NCI-H128 (cell line): ENCODE measurements at regions not wholly inside any gene's neighbourhood (a gene's known extent, or its start where the extent isn't known, plus 50 kb on each side); places are given as distances from the start of the nearest gene placed in this dataset.

Experiments
- DNase-seq: peaks from one replicate; lab custom pipeline; 2025; ENCODE audit not compliant: unreplicated experiment; lab: John Stamatoyannopoulos, UW

DNA sequence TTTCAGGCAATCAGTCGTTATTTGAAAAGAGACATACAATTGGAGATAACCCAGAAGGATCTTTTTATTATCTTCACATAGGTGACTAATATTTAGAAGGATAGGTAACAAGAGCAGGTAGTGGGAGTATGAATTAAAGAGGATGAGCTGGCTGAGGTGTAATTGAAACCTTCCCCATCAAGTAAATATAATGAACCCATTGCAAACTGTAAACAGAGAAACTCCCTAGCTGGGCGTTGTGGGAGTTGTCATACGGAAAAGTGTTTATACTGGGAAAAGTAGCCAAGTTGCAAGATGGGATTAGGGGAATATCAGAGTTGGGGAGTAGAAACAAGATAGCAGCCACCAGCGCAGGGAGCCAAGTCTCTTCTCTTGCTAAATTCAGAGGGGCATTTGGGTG lies 448.4 kb downstream of the COG6 start:
- DNase-seq: no peak

DNA sequence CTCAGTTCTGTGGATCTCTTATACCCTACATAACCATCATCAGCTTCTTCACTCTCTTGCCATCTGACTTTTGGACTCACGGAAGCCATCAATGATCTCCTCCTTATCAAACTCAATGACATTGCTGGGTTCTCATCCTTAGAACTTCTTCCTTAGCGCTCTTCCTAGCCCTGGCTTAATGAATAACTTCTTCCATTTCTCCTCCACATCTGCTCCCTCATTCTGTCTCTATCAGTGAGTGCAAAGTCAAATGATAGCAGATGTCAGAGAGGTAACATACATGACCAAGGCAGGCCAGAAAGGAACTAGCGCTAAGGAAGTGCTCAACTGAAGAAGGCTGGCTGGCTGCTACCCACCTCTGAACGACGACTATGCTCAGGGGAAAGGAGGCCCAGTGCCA lies 449.8 kb downstream of the COG6 start:
- DNase-seq: no peak

DNA sequence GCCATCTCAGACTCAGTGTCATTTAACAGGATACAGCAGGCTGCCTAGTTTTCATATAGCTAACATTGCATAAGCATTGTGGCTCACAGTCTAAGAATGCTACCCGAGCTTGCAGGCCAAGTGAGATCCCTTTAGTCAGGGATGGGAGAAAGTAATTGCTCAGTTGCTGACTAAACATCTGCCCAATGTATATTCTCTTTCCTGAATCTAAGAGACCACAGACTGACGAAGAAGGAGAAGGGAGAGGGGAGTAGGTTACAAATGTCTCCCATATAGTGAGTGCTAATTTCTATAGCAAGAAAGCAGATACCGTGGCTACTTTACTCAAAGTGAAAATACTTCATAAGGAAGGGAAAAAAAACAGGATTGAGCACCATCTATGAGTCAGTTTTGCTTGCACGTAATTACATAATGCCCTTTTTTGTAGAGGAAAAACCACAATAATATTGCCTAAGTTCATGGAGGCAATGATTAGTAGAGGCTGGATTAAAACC lies 453.9 kb downstream of the COG6 start:
- DNase-seq: no peak

DNA sequence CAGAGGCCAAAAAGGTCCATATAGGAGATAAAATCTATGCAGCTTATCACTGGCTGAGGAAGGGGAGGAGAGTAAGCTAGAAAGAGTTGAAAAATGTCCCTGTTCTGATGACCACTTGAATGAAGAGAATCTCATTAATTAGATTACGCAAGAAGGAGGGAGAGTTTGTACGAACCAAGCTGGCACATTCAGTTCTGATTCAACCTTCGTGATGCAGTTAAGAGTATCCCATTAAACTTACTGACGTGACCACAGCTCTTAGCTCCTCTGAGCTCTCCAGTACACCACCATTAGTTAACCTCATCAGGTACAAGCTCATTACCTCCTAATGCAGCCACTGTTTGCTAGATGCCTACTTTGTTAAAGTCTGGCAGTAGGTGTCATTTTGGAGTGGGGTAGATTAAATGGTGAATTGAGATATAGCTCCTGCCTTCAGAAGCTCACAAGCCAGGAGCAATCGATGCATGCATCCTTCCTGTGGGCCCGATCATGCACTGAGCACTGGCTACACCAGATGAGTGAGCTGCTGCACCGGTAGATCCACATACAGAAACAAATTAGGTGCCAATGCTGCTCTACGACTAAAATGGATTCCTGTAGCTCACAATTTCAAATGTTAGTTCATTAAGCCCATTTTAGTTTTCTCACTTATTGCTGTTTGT lies 458.3 kb downstream of the COG6 start:
- DNase-seq: no peak

DNA sequence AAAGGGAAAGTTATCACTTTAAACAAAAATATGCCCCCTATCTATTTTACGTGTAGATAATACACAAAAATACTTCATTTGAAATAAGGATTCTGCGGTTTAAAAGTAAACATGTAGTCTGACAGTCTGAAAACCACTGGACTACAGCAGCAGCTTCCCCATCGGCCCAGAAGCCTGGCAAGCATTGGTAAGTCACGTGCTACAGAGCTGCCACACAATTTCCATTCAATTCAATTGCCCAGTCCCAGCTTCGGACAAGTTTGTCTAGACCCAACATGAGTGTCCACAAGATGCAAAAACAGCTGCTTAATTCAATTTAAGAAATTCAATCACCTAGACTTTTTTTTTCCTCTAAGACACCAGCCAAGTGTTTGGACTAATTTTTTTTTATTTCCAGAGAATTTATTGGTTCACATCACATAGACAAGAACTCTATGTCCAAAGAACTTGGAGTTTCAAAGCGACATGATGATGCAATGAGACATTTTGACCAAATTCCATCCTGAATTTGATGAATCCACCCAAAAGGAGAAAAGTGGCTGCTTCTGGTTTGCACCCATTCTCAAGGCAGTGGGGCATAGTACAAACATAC lies 458.9 kb downstream of the COG6 start:
- no peak for DNase-seq

DNA sequence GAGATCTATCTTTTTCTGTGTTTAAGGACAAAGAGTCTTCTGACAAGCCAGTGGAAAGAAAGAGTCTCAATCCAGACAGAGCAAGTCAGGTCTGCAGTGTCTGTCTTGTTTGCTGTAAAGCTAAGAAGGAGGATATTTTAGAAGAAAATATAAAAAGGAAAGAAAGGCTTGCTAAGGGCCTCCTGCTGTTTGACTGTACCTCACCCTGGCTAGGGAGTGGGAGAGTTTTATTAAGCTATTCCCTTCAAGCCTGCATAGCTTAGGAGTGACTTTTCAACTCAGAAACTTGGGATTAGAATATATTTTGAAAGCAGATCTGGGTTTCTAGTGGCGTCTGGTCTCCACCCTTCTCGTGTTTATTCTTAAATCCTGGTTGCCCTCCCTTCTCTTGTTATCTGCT lies 460.0 kb downstream of the COG6 start:
- DNase-seq: no peak

DNA sequence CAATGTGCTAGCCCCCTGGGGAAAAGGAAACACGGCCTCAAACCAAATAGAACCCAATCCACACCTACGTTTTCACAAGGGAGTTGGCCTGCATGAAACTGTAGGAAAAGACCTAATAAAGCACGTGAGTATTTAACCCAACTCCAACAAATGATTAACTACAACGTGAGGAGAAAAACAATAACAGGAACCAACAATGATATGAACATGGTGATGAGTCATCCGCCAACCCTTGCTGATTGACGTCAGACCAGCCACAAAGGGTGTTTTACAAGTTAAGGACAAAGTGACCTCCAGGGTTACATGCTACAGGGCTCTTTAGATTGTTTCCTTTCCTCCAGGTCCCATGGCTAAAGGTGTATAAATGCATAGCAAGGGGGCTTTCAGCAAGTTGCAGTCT lies 460.5 kb downstream of the COG6 start:
- no peak for DNase-seq

DNA sequence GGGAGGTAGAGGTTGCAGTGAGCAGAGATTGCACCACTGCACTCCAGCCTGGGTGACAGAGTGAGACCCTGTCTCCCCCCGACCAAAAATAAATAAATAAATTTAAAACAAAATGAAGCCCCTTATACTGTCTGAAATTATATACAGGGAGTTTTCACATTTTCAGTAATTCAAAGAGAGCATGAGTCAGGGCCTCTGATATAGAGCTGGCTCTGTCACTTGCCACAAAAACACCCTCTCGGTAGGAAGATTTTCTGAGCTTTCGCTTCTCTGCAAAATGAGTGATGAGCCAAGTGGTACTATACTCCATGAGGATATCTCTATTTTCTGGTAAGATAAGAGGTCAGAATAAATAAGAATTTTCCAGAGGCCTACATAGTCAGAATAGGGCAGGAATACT lies 462.9 kb downstream of the COG6 start:
- no peak for DNase-seq

DNA sequence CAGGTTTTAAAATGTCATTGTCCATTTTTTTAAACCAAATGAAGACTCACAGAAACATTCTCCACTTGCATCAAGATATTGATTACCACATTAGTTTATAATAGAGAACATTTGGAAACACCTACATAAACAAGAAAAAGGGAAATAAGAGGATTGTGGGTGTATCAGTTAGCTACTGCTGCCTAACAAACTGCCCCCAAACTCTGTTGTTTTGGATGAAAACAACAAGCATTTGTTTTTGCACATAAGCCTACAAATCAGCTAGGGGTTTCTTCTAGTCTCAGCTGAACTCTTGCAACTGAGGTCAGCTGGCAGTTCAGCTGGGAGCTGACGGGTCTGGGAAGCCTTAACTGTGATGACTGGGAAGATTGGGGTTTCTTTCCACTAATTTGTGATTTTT lies 464.4 kb downstream of the COG6 start:
- DNase-seq: no peak

DNA sequence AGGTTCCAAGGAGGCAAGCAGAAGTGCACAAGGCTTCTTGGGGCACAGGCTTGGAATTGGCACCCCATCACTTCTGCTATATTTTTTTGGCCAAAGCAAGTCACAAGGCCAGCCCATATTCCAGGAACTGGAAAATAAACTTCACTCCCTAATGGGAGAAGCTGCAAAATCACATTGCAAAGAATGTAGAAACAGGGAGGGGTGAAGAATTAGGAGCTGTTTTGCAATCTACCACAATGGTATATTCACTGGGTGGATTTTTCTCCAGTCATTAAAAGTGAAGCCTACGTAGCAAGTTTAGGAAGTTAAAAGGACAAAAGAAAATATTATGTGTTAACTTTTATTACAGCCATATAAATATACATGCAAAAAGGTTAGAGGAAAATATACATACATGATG lies 464.8 kb downstream of the COG6 start:
- DNase-seq: no peak

DNA sequence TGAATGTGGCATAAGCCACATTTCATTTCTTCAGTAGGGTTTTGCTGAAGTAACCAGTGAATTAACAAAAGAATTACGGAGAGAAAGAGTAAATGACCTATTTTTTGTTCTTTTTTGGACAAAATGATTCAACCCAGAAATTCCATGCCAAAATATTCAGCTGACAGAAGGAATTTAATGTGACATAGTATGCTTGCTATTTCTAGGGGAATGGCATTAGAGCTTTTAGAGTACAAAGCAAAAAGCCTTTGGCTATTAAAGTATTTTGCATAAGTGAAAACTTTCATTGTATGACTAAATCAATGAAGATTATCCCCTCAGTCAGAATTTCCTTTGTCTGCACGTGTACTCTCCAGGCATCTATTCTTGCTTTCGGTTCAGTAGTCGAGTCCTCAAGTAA lies 465.3 kb downstream of the COG6 start:
- no peak for DNase-seq

DNA sequence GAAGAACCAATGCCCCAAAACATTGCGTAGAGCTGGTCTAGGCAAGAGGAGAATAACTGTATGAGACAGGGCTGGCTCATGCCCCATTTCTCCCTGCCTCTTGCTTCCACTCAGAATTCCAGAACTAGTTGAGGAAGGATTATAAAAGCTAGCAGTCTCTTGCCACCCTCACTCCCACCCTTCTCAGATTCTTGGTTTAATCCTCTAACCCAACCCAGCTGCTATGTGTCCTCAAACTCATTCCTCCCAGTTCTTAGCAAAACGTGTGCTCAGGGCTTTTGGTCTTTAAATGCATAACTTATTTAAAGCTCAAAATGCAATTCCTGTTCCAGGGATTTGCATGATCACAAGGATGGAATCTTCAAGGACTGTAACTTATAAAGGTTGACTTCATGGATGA lies 466.3 kb downstream of the COG6 start:
- DNase-seq: no peak

DNA sequence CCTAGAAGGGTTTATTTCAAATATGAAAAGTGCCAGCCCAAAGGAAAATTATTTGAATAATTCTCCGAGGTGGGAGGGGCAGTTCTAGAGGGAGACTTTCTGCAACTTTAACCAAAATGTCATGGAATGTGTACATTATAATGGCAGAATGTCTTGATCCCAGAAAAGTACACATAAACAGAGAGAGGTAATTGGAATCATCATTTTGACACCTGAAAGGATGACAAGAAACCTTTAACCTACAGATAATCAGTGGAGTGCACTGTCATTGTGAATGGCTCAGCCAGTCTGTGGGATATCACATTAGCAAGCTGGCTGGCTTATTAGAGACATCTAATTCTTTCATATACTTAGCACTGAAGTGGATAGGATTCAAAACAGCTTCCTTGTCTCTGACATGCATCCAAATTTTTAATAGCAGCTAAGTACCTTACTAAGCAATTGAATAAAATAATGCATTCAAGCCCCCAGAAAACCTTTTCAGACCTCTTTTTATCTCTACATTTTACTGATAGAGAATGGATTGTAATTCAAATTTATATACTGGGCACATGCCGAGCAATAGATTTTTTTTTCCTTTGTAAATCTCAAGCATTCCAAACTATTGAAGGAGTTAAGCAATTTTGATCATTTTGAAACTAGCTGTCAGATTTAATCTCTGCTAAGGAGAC lies 468.6 kb downstream of the COG6 start:
- DNase-seq: peak; percentile 6

DNA sequence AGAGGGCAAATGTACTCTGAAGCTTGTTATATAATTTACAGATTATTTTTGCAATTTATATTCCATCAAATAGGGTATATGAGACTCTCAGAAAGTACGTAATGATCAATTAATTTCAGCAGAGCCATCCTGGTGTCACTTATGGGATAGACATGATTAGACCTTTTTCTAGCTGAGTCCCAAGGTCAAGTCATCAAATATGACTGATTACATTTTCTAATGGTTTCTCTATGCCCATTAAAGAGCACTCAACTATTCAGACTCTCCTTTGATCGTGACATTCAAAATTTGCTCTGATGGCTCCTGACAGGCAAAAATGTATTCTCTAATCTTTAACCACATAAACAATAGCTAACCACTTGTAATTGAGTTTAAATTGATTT lies 469.2 kb downstream of the COG6 start:
- DNase-seq: peak; percentile 2

DNA sequence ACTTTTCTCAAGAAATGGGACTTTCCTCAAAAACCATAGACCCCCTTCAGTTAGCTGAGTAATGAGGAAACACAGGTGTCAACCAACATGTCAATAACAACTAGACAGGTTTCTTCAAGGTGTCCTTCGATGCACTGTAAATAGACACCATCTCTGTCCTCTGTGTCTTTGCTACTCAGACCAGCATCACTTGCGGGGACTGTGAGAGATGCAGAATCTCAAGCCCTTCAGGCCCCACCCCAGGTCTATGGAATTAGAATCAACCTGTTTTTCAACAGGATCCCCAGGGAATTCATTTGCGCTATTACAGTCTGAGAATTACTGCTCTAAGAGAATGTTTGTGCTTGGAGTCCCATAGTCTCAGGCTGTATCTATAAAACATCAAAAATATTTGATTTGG lies 469.9 kb downstream of the COG6 start:
- DNase-seq: no peak

DNA sequence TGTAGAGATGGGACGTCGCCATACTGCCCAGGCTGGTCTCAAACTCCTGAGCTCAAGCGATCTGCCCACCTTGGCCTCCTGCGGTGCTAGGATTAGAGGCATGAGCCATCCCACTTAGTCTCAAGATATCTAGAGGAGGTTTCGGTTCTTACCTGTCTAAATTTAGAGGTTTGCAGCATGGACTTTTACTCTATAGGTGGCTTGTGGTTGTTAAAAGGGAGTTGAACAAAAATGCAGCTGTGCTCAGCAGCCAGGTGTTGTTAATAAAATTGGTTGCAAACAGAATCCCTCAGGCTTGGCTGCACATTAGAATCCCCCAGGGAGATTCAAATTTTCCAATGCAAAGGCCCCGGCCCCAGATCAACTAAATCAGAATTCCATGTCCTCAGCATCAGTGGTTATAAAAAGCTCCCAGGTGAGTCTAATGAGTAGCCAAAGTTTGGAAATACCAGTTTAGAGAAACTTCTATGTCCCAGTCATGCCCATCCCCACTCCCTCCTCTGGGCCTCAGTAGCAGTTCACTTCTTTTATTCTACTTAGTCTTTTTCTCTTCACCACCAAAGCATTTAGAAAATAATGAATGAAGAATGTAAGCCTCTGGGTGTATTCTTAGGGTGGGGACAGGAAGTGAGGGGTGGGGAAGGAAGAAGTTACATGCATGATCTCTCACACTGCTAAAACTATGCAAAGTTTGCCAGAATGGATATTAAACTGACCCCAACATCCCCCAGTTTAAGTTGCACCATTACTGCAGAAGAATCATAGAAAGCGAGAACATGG lies 471.0 kb downstream of the COG6 start:
- no peak for DNase-seq

DNA sequence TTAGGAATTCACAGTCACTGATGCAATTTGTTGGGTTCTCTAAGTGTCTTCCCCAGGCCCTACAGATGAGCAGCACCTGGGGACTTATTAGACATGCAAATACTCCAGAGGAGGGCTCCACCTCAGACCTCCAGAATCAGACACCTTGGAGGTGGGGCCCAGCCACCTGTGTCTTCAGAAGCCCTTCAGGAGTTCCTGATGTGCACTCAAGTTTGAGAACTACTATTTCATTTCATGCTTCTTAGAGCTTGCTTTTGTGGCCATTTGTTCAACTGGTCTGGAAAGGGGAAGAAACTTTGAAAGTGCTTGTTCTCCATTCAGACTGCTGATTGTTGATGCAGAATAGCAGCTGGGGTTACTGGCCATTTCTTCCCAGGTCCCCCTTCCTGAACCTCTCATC lies 472.0 kb downstream of the COG6 start:
- DNase-seq: no peak

DNA sequence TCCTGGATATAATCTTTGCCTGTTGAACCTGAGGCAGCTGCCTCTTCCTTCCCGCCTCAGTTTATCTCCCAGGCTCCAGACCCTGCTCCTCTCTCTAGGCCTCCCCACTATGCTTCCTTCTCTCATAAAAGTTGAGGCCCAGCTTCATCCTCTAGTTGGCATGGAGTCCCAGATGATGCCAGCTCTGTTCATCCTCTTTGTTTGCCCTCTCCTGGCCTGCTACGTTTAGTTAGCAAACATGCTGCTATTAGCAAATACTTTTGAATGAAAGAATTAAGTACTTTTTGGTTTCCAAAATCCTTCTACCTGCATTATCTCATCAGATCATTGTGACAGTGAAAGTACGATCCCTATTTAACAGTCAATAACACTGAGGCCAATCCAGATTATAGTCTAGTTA lies 472.5 kb downstream of the COG6 start:
- DNase-seq: no peak

DNA sequence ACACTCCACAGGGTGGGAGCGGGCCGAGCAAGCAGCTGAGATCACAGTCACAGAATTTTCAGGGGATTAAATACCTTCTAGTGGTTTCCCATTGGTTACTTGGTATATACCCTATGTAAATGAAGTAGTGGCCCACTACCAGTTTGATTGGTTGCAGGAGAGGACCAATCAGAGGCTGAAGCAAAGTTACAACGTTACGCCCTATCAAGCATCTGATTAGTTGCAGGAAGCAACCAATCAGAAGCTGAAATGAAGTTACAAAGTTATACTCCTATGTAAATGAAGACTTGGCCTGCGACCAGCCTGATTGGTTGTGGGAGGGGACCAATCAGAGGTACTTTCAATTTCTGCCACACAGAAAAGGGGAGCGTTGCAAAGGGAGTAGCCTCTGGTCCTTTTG lies 474.0 kb downstream of the COG6 start:
- no peak for DNase-seq

DNA sequence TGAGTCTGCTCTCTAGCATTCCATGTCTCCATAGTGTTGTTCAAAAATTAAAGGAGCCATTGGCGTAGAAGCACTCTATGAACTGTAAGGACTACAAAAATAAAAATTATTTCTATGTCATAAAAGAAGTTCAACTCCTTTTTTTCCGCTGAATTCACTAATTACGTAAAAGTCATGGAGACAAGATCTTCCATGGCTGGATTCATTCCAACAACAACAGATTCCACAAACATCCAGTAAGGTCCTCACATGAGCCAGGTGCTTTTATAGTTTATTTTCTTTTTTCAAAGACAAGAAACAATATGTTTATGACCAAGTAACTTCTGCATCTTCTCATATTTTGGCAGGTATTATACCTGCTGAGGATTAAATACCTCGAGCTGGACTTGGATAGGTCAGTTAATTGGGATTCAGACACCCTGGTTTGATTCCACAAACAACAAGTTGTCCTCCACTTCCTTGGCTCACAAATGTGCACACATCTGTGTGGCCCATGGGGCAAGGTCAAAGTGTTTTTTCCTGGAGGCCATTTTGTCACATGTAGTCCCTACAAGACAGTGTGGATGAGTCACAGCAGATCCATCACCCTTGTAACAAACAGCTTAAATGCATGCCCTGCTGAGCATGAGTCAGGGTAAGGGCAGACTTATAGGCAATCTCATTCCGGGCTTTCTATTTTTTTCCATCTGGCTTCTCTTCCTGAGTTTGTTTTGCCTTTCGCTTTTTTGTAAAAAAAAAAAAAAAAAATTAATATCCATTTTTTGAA lies 475.6 kb downstream of the COG6 start:
- DNase-seq: no peak

DNA sequence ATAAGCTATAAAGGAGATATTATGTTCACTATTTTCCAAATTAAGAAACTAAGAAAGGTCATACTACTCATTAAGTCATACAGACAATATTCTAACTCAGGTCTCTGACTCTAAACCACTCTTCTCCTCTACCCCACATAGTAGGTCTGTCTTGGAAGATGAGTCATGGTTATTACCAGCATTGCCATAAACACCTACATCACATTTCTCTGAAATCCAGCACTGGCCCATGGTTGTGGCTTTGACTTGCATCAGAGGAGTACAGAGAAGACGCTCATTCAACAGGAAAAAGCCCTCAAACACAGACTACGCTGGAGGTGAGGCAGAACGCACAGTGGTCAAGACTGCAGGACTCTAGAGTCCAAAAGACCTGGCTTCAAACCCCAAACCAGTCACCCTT lies 476.8 kb downstream of the COG6 start:
- no peak for DNase-seq
